ENCODE measurements at regions not wholly inside any gene's neighbourhood (a gene's known extent, or its start where the extent isn't known, plus 50 kb on each side); places are given as distances from the start of the nearest gene placed in this dataset.

GRCh38 chr2:215777465-215778044 lies 235.8 kb downstream of the MREG start:
- TF ChIP-seq FOXM1 (IDR thresholded peaks at IDR 0.05; ENCODE audit: borderline replicate concordance) (no peak), L3MBTL2 (conservative IDR thresholded peaks at IDR 0.05) (no peak), SUZ12 (IDR thresholded peaks at IDR 0.05) (no peak), ZNF384 (IDR thresholded peaks at IDR 0.05) (no peak), ELF4 (IDR thresholded peaks at IDR 0.05) (no peak), FOXA1 (IDR thresholded peaks at IDR 0.05) (no peak), SP1 (IDR thresholded peaks at IDR 0.05) (no peak), NFRKB (IDR thresholded peaks at IDR 0.05) (no peak), TARDBP (IDR thresholded peaks at IDR 0.05) (no peak), HDGF (IDR thresholded peaks at IDR 0.05; ENCODE audit: borderline replicate concordance) (no peak), CTBP1 (IDR thresholded peaks at IDR 0.05; ENCODE audit: borderline replicate concordance) (no peak), LEF1 (IDR thresholded peaks at IDR 0.05; ENCODE audit: borderline replicate concordance) (no peak), BHLHE40 (IDR thresholded peaks at IDR 0.05; ENCODE audit: borderline replicate concordance) (no peak), FOXK2 (IDR thresholded peaks at IDR 0.05) (no peak), ARNT (IDR thresholded peaks at IDR 0.05) (no peak)
- POLR2A ChIA-PET = no interaction called here
- CTCF ChIA-PET = no interaction called here
- no peak for DNase-seq (ENCODE audit: extremely low spot score)

GRCh38 chr2:215775106-215775505 lies 238.2 kb downstream of the MREG start:
- CTCF ChIA-PET = no interaction called here
- DNase-seq (ENCODE audit: extremely low spot score) = no peak
- POLR2A ChIA-PET = no interaction called here
- no peak for TF ChIP-seq LEF1 (IDR thresholded peaks at IDR 0.05; ENCODE audit: borderline replicate concordance)

- CTCF ChIA-PET = no interaction called here
- POLR2A ChIA-PET = no interaction called here
- no peak for TF ChIP-seq NFRKB (IDR thresholded peaks at IDR 0.05)
- TF ChIP-seq ELF4 (IDR thresholded peaks at IDR 0.05) = no peak
- TF ChIP-seq PKNOX1 (IDR thresholded peaks at IDR 0.05) = no peak
- no peak for DNase-seq (ENCODE audit: extremely low spot score)
These were observed 239.6 kb downstream of the MREG start for GRCh38 chr2:215773728-215774127.

- no peak for DNase-seq (ENCODE audit: extremely low spot score)
- TF ChIP-seq ARNT (IDR thresholded peaks at IDR 0.05) (no peak), NFRKB (IDR thresholded peaks at IDR 0.05) (no peak), FOXK2 (IDR thresholded peaks at IDR 0.05) (no peak), SP1 (IDR thresholded peaks at IDR 0.05) (no peak), HDGF (IDR thresholded peaks at IDR 0.05; ENCODE audit: borderline replicate concordance) (no peak), LEF1 (IDR thresholded peaks at IDR 0.05; ENCODE audit: borderline replicate concordance) (no peak)
- ChIA-PET CTCF (no interaction called here), POLR2A (no interaction called here)
These were observed 240.5 kb downstream of the MREG start for GRCh38 chr2:215772634-215773563.

GRCh38 chr2:215772003-215772402 lies 241.3 kb downstream of the MREG start:
- POLR2A ChIA-PET = no interaction called here
- no peak for TF ChIP-seq ZNF384 (IDR thresholded peaks at IDR 0.05)
- no peak for TF ChIP-seq SUZ12 (IDR thresholded peaks at IDR 0.05)
- 0 out of 2 replicates have a peak, but pooled peaks have one; percentile 25 for TF ChIP-seq ARNT (IDR thresholded peaks at IDR 0.05)
- CTCF ChIA-PET = no interaction called here
- DNase-seq (ENCODE audit: extremely low spot score) = peak; percentile 28

- no peak for TF ChIP-seq ARNT (IDR thresholded peaks at IDR 0.05)
- no peak for TF ChIP-seq FOXM1 (IDR thresholded peaks at IDR 0.05; ENCODE audit: borderline replicate concordance)
- TF ChIP-seq SP1 (IDR thresholded peaks at IDR 0.05) = no peak
- no peak for TF ChIP-seq LEF1 (IDR thresholded peaks at IDR 0.05; ENCODE audit: borderline replicate concordance)
- TF ChIP-seq ZNF384 (IDR thresholded peaks at IDR 0.05) = no peak
- no peak for TF ChIP-seq L3MBTL2 (conservative IDR thresholded peaks at IDR 0.05)
- TF ChIP-seq FOXK2 (IDR thresholded peaks at IDR 0.05) = no peak
- no peak for TF ChIP-seq HDGF (IDR thresholded peaks at IDR 0.05; ENCODE audit: borderline replicate concordance)
- TF ChIP-seq CTBP1 (IDR thresholded peaks at IDR 0.05; ENCODE audit: borderline replicate concordance) = no peak
- TF ChIP-seq TARDBP (IDR thresholded peaks at IDR 0.05) = no peak
- TF ChIP-seq SUZ12 (IDR thresholded peaks at IDR 0.05) = no peak
- no peak for TF ChIP-seq PKNOX1 (IDR thresholded peaks at IDR 0.05)
- no peak for TF ChIP-seq FOXA1 (IDR thresholded peaks at IDR 0.05)
- TF ChIP-seq ELF4 (IDR thresholded peaks at IDR 0.05) = no peak
- TF ChIP-seq BHLHE40 (IDR thresholded peaks at IDR 0.05; ENCODE audit: borderline replicate concordance) = no peak
- no peak for TF ChIP-seq NFRKB (IDR thresholded peaks at IDR 0.05)
- no peak for DNase-seq (ENCODE audit: extremely low spot score)
- ChIA-PET CTCF (no interaction called here), POLR2A (no interaction called here)
These were observed 242.1 kb downstream of the MREG start for GRCh38 chr2:215771241-215771640.

- no peak for DNase-seq (ENCODE audit: extremely low spot score)
- POLR2A ChIA-PET = no interaction called here
- CTCF ChIA-PET = no interaction called here
- TF ChIP-seq PKNOX1 (IDR thresholded peaks at IDR 0.05) (no peak), ELF4 (IDR thresholded peaks at IDR 0.05) (no peak), SP1 (IDR thresholded peaks at IDR 0.05) (no peak), FOXA1 (IDR thresholded peaks at IDR 0.05) (no peak), FOXK2 (IDR thresholded peaks at IDR 0.05) (no peak)
These were observed 242.7 kb downstream of the MREG start for GRCh38 chr2:215770668-215771067.

All from HEK293T (cell line).